Small intestine (tissue), 7 donors: ENCODE measurements at regions not wholly inside any gene's neighbourhood (a gene's known extent, or its start where the extent isn't known, plus 50 kb on each side); places are given as distances from the start of the nearest gene placed in this dataset.
A peak's percentile ranks its signal among the peaks of the same experiment; 100 is the strongest.
"Not testable (repeated sequence)": the region's sequence is repeated elsewhere in the genome, so short reads cannot be mapped to it uniquely, and the experiment has no call there.

Experiments
- DNase-seq, 2 donors: peaks; one replicate each; pipeline versions ENCODE4 v3.0.0 to v3.0.0-alpha.2; 2013
- FAIRE-seq: peaks from 2 replicates; lab custom pipeline; 2012; peaks lifted over from hg19 to GRCh38; lab: Jason Lieb, UNC
- H3K27ac ChIP-seq, 3 donors: one replicate each; pipeline ENCODE4 v1.5.1; 2013; ENCODE audit warnings: low read length in 2 of 3, mild to moderate bottlenecking in 2 of 3, control low read depth in 1 of 3, inconsistent platforms in 1 of 3, low read depth in 1 of 3, moderate library complexity in 1 of 3
- H3K27me3 ChIP-seq, 3 donors: one replicate each; pipeline ENCODE4 v1.6.1; 2013; ENCODE audit warnings: low read length in 3 of 3, inconsistent platforms in 1 of 3; ENCODE audit not compliant: control insufficient read depth in 3 of 3, insufficient read depth in 3 of 3
- H3K36me3 ChIP-seq, 3 donors: one replicate each; pipeline ENCODE4 v1.6.1; 2013; ENCODE audit warnings: low read length in 3 of 3, inconsistent platforms in 1 of 3, low read depth in 1 of 3, mild to moderate bottlenecking in 1 of 3, moderate library complexity in 1 of 3; ENCODE audit not compliant: control insufficient read depth in 3 of 3, insufficient read depth in 2 of 3
- H3K4me1 ChIP-seq, 3 donors: one replicate each; pipeline ENCODE4 v1.6.1; 2013; ENCODE audit warnings: low read length in 2 of 3, inconsistent platforms in 1 of 3, low read depth in 1 of 3, mild to moderate bottlenecking in 1 of 3, moderate library complexity in 1 of 3; ENCODE audit not compliant: control insufficient read depth in 3 of 3, insufficient read depth in 2 of 3
- H3K4me3 ChIP-seq, 3 donors: one replicate each; pipeline ENCODE4 v1.5.1; 2013; ENCODE audit warnings: low read length in 3 of 3, control low read depth in 1 of 3, inconsistent platforms in 1 of 3, low read depth in 1 of 3, mild to moderate bottlenecking in 1 of 3, moderate library complexity in 1 of 3
- H3K9me3 ChIP-seq, 2 donors: one replicate each; pipeline ENCODE4 v1.6.1; 2013; ENCODE audit warnings: low read depth in 1 of 2, low read length in 1 of 2; ENCODE audit not compliant: control insufficient read depth in 2 of 2, insufficient read depth in 1 of 2
- WGBS, 3 donors: extraction: QIAGEN DNeasy Blood & Tissue Kit; methylation state at CpG; one replicate each; pipeline ENCODE4 v1.1.7; 2013; 5-methylcytosine and 5-hydroxymethylcytosine counted together
- donor health status: healthy with polysubstance abuse.
- donor health status: control.
- donor health status: control.
- donor health status: Bipolar disorder and iron deficiency.
- donor health status: healthy.

DNA sequence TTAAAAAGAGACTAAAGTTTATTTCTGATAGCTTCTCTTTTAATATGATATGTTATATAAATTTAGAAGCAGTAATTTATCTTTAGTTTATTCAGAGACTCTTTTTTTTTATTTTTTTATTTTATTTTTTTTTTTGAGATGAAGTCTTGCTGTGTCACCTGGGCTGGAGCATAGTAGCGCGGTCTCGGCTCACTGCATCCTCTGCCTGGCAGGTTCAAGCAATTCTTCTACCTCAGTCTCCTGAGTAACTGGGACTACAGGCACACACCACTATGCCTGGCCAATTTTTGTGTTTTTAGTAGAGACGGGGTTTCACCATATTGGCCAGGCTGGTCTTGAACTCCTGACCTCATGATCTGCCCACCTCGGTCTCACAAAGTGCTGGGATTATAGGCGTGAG is 89.6 kb downstream of the DISP1 start:
- 94 to 97% (median 95%) methylated on average over 6 of the region's 6 CpGs for WGBS, 3 donors
- Histone ChIP-seq H3K4me3 (no peak overlapping the region), H3K27ac (no peak overlapping the region), H3K27me3 (no peaks in the 10 kb centered on the region), H3K9me3 (no peaks in the 10 kb centered on the region), H3K4me1 (no peaks in the 10 kb centered on the region), H3K36me3 (peaks cover 0 to 3% (median 0%) of the 10 kb centered on the region in 3 donors)
- FAIRE-seq (no peak), DNase-seq (no peak)

DNA sequence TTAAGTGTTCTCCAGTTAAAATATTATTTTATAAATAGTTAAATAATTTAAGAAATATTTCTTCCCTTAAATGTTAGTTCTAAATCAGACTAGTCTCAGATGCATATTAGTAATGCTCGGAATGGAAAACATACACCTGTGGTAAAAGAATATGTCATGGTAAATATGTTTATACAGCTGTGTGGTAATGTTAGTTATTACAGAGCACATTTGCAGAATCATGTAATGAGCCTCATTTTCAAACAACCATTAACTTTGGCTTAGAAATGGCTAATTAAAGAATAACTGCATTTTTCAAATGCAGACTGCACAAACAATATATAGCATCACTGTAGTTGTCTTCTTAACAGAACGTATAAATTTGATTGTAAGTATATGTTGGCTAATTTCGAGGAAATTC is 90.3 kb downstream of the DISP1 start:
- DNase-seq, result no peak
- H3K9me3 ChIP-seq, result no peaks in the 10 kb centered on the region
- H3K36me3 ChIP-seq, result no peaks in the 10 kb centered on the region
- FAIRE-seq, result peak; percentile 44
- H3K4me3 ChIP-seq, result no peak overlapping the region
- 93 to 100% (median 97%) methylated on average over 3 of the region's 3 CpGs for WGBS, 3 donors
- no peaks in the 10 kb centered on the region for H3K4me1 ChIP-seq
- H3K27ac ChIP-seq, result no peak overlapping the region
- H3K27me3 ChIP-seq, result no peaks in the 10 kb centered on the region

DNA sequence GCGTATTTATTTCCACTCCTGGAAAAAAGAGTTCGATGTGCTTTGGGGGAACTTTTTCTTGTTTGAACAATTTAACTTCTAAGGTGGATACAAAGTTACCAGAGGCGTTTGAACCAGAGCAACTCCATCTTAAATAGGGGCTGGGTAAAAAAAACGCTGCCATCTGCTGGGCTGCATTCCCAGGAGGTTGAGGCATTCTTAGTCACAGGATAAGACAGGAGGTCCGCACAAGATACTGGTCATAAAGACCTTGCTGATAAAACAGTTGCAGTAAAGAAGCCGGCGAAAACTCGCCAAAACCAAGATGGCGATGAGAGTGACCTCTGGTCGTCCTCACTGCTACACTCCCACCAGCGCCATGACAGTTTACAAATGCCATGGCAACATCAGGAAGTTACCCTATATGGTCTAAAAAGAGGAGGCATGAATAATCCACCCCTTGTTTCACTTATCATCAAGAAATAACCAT is 91.5 kb downstream of the DISP1 start:
- not testable (repeated sequence) for H3K36me3 ChIP-seq, FAIRE-seq, H3K9me3 ChIP-seq, H3K4me1 ChIP-seq, H3K27me3 ChIP-seq, H3K27ac ChIP-seq, H3K4me3 ChIP-seq, DNase-seq
- 92 to 93% (median 92%) methylated on average over 11 of the region's 11 CpGs for WGBS, 3 donors

DNA sequence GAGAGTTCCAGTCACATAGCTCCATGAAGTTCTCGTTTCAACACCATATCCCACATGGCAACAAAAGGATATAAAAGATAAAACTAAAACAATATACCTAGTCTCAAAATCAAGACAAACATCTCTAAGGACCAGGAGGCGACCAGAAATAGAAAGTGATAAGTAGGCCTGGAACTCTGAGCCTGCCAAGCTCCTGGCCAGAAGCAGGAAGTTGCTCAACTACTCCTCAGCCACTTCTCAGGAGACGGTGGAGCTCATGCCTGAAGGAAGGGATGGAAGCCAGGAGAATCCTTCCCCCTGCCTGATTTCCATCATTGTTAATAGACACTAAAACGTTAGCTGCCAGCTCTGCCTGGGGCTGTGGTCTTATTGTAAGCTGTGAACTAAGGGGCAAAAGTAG is 94.7 kb downstream of the DISP1 start:
- no peak overlapping the region for H3K27ac ChIP-seq
- H3K9me3 ChIP-seq, result no peaks in the 10 kb centered on the region
- no peaks in the 10 kb centered on the region for H3K36me3 ChIP-seq
- WGBS, 3 donors, result 53 to 68% (median 61%) methylated on average over 4 of the region's 4 CpGs
- no peaks in the 10 kb centered on the region for H3K4me1 ChIP-seq
- H3K27me3 ChIP-seq, result no peaks in the 10 kb centered on the region
- FAIRE-seq (no peak), DNase-seq (no peak)
- no peak overlapping the region for H3K4me3 ChIP-seq

DNA sequence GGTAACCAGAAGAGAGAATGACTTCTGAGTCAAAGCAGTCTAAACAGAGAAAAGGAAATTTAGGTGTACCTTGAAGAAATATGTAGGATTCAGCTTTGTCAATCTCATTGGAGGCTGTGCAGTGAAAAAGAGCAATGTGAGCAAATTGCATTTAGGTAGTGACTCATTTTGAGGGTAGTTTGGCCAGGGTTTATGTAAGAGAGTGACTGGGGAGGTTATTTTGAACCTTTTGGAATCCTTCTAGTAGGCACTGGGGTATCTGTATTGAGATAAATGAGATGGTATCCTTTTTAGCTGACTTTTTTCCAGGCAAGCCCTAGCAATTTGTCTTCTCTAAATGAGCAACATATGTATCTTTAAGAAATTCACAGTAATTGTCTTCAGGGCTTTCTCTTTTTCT is 95.9 kb downstream of the DISP1 start:
- Histone ChIP-seq H3K27ac (no peak overlapping the region), H3K4me1 (no peaks in the 10 kb centered on the region), H3K9me3 (no peaks in the 10 kb centered on the region), H3K36me3 (no peaks in the 10 kb centered on the region), H3K4me3 (no peak overlapping the region), H3K27me3 (no peaks in the 10 kb centered on the region)
- FAIRE-seq (no peak), DNase-seq (no peak)

DNA sequence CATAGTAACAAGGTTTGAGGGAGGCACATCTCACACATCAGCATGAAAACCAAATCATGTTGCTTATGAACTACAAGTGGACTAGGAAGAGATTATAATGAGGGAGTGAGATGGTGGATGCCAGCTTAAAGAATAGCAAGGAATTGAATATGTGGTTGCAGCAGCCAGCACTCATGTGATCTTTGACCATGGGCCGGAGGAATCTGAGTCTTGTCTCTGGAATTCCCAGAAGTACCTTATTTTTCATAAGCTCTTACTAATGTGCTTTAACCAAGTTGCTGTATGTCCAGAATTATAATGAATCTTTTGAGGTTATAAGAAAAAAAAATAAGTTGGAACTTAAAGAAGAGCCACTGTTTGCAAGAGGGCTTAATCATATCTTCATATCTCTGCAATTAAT is 97.0 kb downstream of the DISP1 start:
- Histone ChIP-seq H3K36me3 (peaks cover 0 to 2% (median 0%) of the 10 kb centered on the region in 3 donors), H3K9me3 (peaks cover 0 to 7% of the 10 kb centered on the region in 2 donors), H3K4me1 (no peaks in the 10 kb centered on the region), H3K27ac (no peak overlapping the region), H3K4me3 (no peak overlapping the region), H3K27me3 (no peaks in the 10 kb centered on the region)
- no peak for FAIRE-seq
- 59 to 72% (median 62%) methylated on average over 1 of the region's 1 CpG for WGBS, 3 donors
- DNase-seq, result no peak

DNA sequence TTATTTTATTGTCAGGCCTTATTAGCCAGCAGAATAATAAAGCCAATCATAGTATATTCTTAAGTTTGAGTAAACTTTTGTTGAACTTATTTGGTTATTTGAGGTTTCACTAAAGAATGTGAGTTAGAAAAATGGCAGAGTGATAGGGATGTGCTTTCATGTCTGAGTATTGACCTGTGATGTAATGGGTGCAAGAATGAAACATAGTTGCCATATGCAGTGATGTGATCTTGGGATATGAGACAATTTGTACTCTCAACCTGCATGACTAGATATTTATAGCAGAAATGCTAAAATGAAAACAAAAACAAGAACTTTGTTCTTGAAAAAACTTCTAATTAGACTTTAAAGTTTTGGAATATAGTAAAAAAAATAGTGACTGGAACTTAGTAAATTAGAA is 97.9 kb downstream of the DISP1 start:
- Histone ChIP-seq H3K4me3 (no peak overlapping the region), H3K27ac (no peak overlapping the region), H3K27me3 (no peaks in the 10 kb centered on the region), H3K4me1 (no peaks in the 10 kb centered on the region), H3K9me3 (peaks cover 0 to 15% of the 10 kb centered on the region in 2 donors), H3K36me3 (peaks cover 0 to 4% (median 0%) of the 10 kb centered on the region in 3 donors)
- no peak for DNase-seq
- FAIRE-seq, result no peak

DNA sequence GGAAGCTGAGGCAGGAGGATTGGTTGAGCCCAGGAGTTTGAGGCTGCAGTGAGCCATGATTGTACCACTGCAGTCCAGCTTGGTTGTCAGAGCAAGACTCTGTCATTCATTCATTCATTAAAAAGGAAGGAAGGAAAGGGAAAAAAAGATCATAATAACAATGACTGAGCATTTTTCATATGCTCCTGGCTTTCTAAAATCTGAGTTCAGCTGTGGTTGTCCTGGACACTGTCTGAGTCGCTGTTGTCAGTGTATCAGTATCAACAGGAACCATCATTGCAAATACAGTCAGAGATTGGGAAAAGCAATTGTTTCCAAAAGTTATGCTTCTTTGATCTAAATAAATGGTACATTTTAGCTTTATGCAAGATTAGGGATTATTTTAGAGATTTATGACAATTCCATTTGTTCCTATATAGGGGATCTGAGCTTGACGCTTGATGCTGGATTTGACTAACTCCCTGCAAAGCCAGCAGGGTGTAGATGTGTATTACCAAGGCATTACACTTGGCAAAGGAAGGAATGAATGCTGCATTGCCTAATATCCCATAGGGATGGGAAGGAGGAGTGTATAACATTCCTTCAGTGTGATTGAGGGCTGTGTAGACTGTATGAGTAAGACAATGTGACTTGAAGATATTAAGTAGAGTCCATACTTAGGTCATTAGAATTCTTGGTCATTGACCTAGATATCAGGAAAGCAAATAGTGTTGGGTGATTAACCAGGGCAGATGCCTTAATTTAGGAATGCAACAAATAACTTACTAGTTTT is 100.2 kb downstream of the DISP1 start:
- FAIRE-seq, result no peak
- Histone ChIP-seq H3K27ac (no peak overlapping the region), H3K4me1 (no peaks in the 10 kb centered on the region), H3K27me3 (no peaks in the 10 kb centered on the region), H3K4me3 (no peak overlapping the region), H3K9me3 (peaks cover 0 to 23% of the 10 kb centered on the region in 2 donors), H3K36me3 (peaks cover 0 to 4% (median 0%) of the 10 kb centered on the region in 3 donors)
- peak in 1 of 2 donors; percentile 45 for DNase-seq
- WGBS, 3 donors, result 92 to 98% (median 98%) methylated on average over 2 of the region's 2 CpGs

DNA sequence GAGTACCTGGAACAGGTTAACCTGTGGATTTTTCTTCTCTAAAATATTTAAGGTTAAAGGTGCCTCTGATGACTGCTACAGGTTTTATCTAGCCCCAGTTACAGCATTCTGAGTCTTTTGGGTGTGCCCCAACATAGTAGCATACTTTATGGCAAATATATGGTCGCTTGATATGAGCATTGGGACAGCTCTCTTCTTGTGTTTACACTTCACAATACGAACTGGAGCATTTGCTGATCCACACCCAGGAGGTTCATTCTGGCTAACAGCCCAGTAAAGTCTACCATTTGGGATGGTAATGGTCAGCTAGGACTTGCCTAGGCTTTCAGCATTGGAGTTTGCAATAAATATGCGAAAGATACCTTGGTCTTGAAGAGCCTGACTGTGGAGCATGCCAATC is 101.3 kb downstream of the DISP1 start:
- Histone ChIP-seq H3K4me3 (no peak overlapping the region), H3K4me1 (no peaks in the 10 kb centered on the region), H3K27ac (no peak overlapping the region), H3K36me3 (peaks cover 0 to 4% (median 0%) of the 10 kb centered on the region in 3 donors), H3K9me3 (peaks cover 0 to 23% of the 10 kb centered on the region in 2 donors), H3K27me3 (no peaks in the 10 kb centered on the region)
- peak in 1 of 2 donors; percentile 18 for DNase-seq
- FAIRE-seq, result no peak
- whole genome bisulfite sequencing, 3 donors, result 63 to 82% (median 76%) methylated on average over 3 of the region's 3 CpGs
